Stimulated activated naive CD8-positive, alpha-beta T cell treated with anti-CD3 and anti-CD28 coated beads, Interleukin-15, Interleukin-2, amounts not matched to agents 100 ng/mL and 50 ng/mL, for 24 hours (primary cell): ENCODE measurements at regions not wholly inside any gene's neighbourhood (a gene's known extent, or its start where the extent isn't known, plus 50 kb on each side); places are given as distances from the start of the nearest gene placed in this dataset.
"Not testable (repeated sequence)": the region's sequence is repeated elsewhere in the genome, so short reads cannot be mapped to it uniquely, and the experiment has no call there.

Source experiments
- H3K27ac Mint-ChIP-seq: one replicate; pipeline ENCODE4 v1.8.0; 2021; ENCODE audit warnings: mild to moderate bottlenecking, mixed read lengths
- H3K27me3 Mint-ChIP-seq: one replicate; pipeline ENCODE4 v1.8.0; 2021; ENCODE audit warnings: mixed read lengths
- H3K36me3 Mint-ChIP-seq: one replicate; pipeline ENCODE4 v1.8.0; 2021; ENCODE audit warnings: low read depth, mixed read lengths
- H3K4me1 Mint-ChIP-seq: one replicate; pipeline ENCODE4 v1.8.0; 2021; ENCODE audit warnings: low read depth, mixed read lengths
- H3K4me3 Mint-ChIP-seq: one replicate; pipeline ENCODE4 v1.8.0; 2021; ENCODE audit warnings: mild to moderate bottlenecking, mixed read lengths
- H3K9me3 Mint-ChIP-seq: one replicate; pipeline ENCODE4 v1.8.0; 2021; ENCODE audit warnings: mixed read lengths

- H3K9me3 Mint-ChIP-seq: peaks cover 10% of the 10 kb centered on the region
- no peaks in the 10 kb centered on the region for H3K27me3 Mint-ChIP-seq
- H3K36me3 Mint-ChIP-seq: no peaks in the 10 kb centered on the region
- no peak overlapping the region for H3K27ac Mint-ChIP-seq
- no peaks in the 10 kb centered on the region for H3K4me1 Mint-ChIP-seq
- H3K4me3 Mint-ChIP-seq: no peak overlapping the region
Observed at GRCh38 chr16:54787045-54787444, 143.6 kb upstream of the IRX5 start.

GRCh38 chr16:54783980-54784379, 146.7 kb upstream of the IRX5 start:
- H3K36me3 Mint-ChIP-seq: no peaks in the 10 kb centered on the region
- H3K4me3 Mint-ChIP-seq: no peak overlapping the region
- no peaks in the 10 kb centered on the region for H3K27me3 Mint-ChIP-seq

GRCh38 chr16:54783226-54783625, 147.4 kb upstream of the IRX5 start:
- no peaks in the 10 kb centered on the region for H3K36me3 Mint-ChIP-seq
- H3K4me1 Mint-ChIP-seq: no peaks in the 10 kb centered on the region

More at GRCh38 chr16:54783980-54784379, 146.7 kb upstream of the IRX5 start:
- Mint-ChIP-seq H3K27ac (no peak overlapping the region), H3K9me3 (peaks cover 10% of the 10 kb centered on the region), H3K4me1 (no peaks in the 10 kb centered on the region)

GRCh38 chr16:54780266-54780665, 150.4 kb upstream of the IRX5 start:
- Mint-ChIP-seq H3K4me3 (no peak overlapping the region), H3K36me3 (no peaks in the 10 kb centered on the region), H3K4me1 (no peaks in the 10 kb centered on the region), H3K9me3 (peaks cover under 1% of the 10 kb centered on the region), H3K27me3 (peaks cover 3% of the 10 kb centered on the region), H3K27ac (no peak overlapping the region)

More at GRCh38 chr16:54783226-54783625, 147.4 kb upstream of the IRX5 start:
- Mint-ChIP-seq H3K27me3 (peaks cover 3% of the 10 kb centered on the region), H3K27ac (no peak overlapping the region), H3K4me3 (no peak overlapping the region), H3K9me3 (peaks cover 10% of the 10 kb centered on the region)

GRCh38 chr16:54779549-54779948, 151.1 kb upstream of the IRX5 start:
- H3K4me3 Mint-ChIP-seq: no peak overlapping the region
- H3K27me3 Mint-ChIP-seq: peaks cover 3% of the 10 kb centered on the region
- H3K27ac Mint-ChIP-seq: no peak overlapping the region
- no peaks in the 10 kb centered on the region for H3K4me1 Mint-ChIP-seq
- no peaks in the 10 kb centered on the region for H3K36me3 Mint-ChIP-seq
- no peaks in the 10 kb centered on the region for H3K9me3 Mint-ChIP-seq

- Mint-ChIP-seq H3K36me3 (no peaks in the 10 kb centered on the region), H3K4me3 (no peak overlapping the region), H3K27ac (no peak overlapping the region), H3K9me3 (no peaks in the 10 kb centered on the region), H3K27me3 (peaks cover 7% of the 10 kb centered on the region), H3K4me1 (no peaks in the 10 kb centered on the region)
Observed at GRCh38 chr16:54774768-54775167, 155.9 kb upstream of the IRX5 start.

GRCh38 chr16:54772400-54772799, 158.3 kb upstream of the IRX5 start:
- Mint-ChIP-seq H3K27me3 (peaks cover 4% of the 10 kb centered on the region), H3K9me3 (no peaks in the 10 kb centered on the region), H3K4me3 (no peak overlapping the region), H3K4me1 (no peaks in the 10 kb centered on the region), H3K27ac (no peak overlapping the region), H3K36me3 (no peaks in the 10 kb centered on the region)

GRCh38 chr16:54766355-54766754, 164.3 kb upstream of the IRX5 start:
- Mint-ChIP-seq H3K27ac (no peak overlapping the region), H3K27me3 (no peaks in the 10 kb centered on the region), H3K4me1 (no peaks in the 10 kb centered on the region), H3K9me3 (no peaks in the 10 kb centered on the region), H3K36me3 (no peaks in the 10 kb centered on the region), H3K4me3 (no peak overlapping the region)

- H3K27me3 Mint-ChIP-seq: peaks cover 8% of the 10 kb centered on the region
- no peaks in the 10 kb centered on the region for H3K4me1 Mint-ChIP-seq
- no peak overlapping the region for H3K27ac Mint-ChIP-seq
- H3K4me3 Mint-ChIP-seq: no peak overlapping the region
- H3K36me3 Mint-ChIP-seq: no peaks in the 10 kb centered on the region
- H3K9me3 Mint-ChIP-seq: peaks cover 5% of the 10 kb centered on the region
Observed at GRCh38 chr16:54750249-54750648, 180.4 kb upstream of the IRX5 start.

GRCh38 chr16:54748611-54749190, 182.0 kb upstream of the IRX5 start:
- Mint-ChIP-seq H3K36me3 (no peaks in the 10 kb centered on the region), H3K27ac (no peak overlapping the region), H3K27me3 (peaks cover 7% of the 10 kb centered on the region), H3K4me1 (no peaks in the 10 kb centered on the region), H3K4me3 (no peak overlapping the region), H3K9me3 (peaks cover 9% of the 10 kb centered on the region)

GRCh38 chr16:54746596-54746995, 184.1 kb upstream of the IRX5 start:
- Mint-ChIP-seq H3K27me3 (peaks cover 7% of the 10 kb centered on the region), H3K4me3 (no peak overlapping the region), H3K36me3 (no peaks in the 10 kb centered on the region), H3K27ac (no peak overlapping the region), H3K4me1 (no peaks in the 10 kb centered on the region), H3K9me3 (peaks cover 9% of the 10 kb centered on the region)

- H3K4me1 Mint-ChIP-seq: no peaks in the 10 kb centered on the region
- H3K9me3 Mint-ChIP-seq: peaks cover 9% of the 10 kb centered on the region
- no peak overlapping the region for H3K27ac Mint-ChIP-seq
- H3K4me3 Mint-ChIP-seq: no peak overlapping the region
- no peaks in the 10 kb centered on the region for H3K36me3 Mint-ChIP-seq
- H3K27me3 Mint-ChIP-seq: peaks cover 7% of the 10 kb centered on the region
Observed at GRCh38 chr16:54744998-54745397, 185.7 kb upstream of the IRX5 start.

- Mint-ChIP-seq H3K27me3 (peaks cover 7% of the 10 kb centered on the region), H3K4me3 (no peak overlapping the region), H3K36me3 (no peaks in the 10 kb centered on the region), H3K9me3 (peaks cover 4% of the 10 kb centered on the region), H3K4me1 (no peaks in the 10 kb centered on the region), H3K27ac (no peak overlapping the region)
Observed at GRCh38 chr16:54742436-54742835, 188.2 kb upstream of the IRX5 start.

GRCh38 chr16:54739381-54739780, 191.3 kb upstream of the IRX5 start:
- H3K27me3 Mint-ChIP-seq: peaks cover 2% of the 10 kb centered on the region
- no peaks in the 10 kb centered on the region for H3K4me1 Mint-ChIP-seq
- no peak overlapping the region for H3K27ac Mint-ChIP-seq
- peaks cover 4% of the 10 kb centered on the region for H3K9me3 Mint-ChIP-seq
- no peak overlapping the region for H3K4me3 Mint-ChIP-seq
- H3K36me3 Mint-ChIP-seq: no peaks in the 10 kb centered on the region

GRCh38 chr16:54734156-54734555, 196.5 kb upstream of the IRX5 start:
- H3K4me3 Mint-ChIP-seq: no peak overlapping the region
- H3K36me3 Mint-ChIP-seq: no peaks in the 10 kb centered on the region
- H3K4me1 Mint-ChIP-seq: no peaks in the 10 kb centered on the region
- no peak overlapping the region for H3K27ac Mint-ChIP-seq
- no peaks in the 10 kb centered on the region for H3K9me3 Mint-ChIP-seq
- H3K27me3 Mint-ChIP-seq: no peaks in the 10 kb centered on the region

- not testable (repeated sequence) for H3K4me1 Mint-ChIP-seq, H3K27ac Mint-ChIP-seq, H3K36me3 Mint-ChIP-seq, H3K4me3 Mint-ChIP-seq, H3K9me3 Mint-ChIP-seq, H3K27me3 Mint-ChIP-seq
Observed at GRCh38 chr16:54727696-54728095, 203.0 kb upstream of the IRX5 start.
